ENCODE measurements at regions not wholly inside any gene's neighbourhood (a gene's known extent, or its start where the extent isn't known, plus 50 kb on each side); places are given as distances from the start of the nearest gene placed in this dataset.

GRCh38 chr7:3229904-3230470 is 71.1 kb upstream of the SDK1 start:
- CTCF ChIA-PET = no interaction called here
- ATAC-seq = no peak
- Mint-ChIP-seq H3K9me3 (peaks cover 8% of the 10 kb centered on the region), H3K27me3 (ENCODE audit: low read depth) (peaks cover 3% of the 10 kb centered on the region; the same call in 1 of the 2 replicates), H3K27ac (no peak overlapping the region), H3K4me1 (peaks cover 16% of the 10 kb centered on the region), H3K36me3 (peaks cover 3% of the 10 kb centered on the region), H3K4me3 (no peak overlapping the region)
- POLR2A ChIA-PET = no interaction called here
- DNase-seq (ENCODE audit: low spot score) = no peak
- no peak for TF ChIP-seq FOXP1 (CRISPR knock-in tag; IDR thresholded peaks at IDR 0.05; ENCODE audit: borderline replicate concordance)
- TF ChIP-seq PREB (CRISPR knock-in tag; IDR thresholded peaks at IDR 0.05; ENCODE audit: borderline replicate concordance) = no peak
- no peak for TF ChIP-seq MAX (CRISPR knock-in tag; IDR thresholded peaks at IDR 0.05)
- TF ChIP-seq E2F4 (CRISPR knock-in tag; IDR thresholded peaks at IDR 0.05; ENCODE audit: borderline replicate concordance, low read depth) = no peak
- TF ChIP-seq NR1H2 (CRISPR knock-in tag; IDR thresholded peaks at IDR 0.05) = no peak
- TF ChIP-seq GABPB1 (CRISPR knock-in tag; IDR thresholded peaks at IDR 0.05) = no peak

DNA sequence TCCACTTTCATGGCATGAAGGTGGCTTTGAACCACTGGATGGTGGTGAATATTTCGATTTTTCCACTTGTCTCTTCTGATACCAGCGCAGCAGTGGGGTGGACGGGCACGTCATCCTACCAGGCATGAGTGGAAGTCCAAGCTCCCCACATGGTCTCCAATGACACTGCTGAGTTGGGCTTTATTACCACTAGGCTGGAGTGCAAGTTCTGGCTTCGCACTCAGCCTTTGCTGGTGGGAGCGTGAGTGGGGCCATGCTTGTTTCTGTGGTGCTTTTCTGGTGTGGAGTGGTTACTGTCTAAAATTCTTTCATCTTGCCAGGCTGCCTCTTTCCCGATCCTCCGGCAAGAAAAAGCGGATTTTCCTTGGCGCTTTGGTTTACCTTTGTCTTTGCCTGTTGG is 70.1 kb upstream of the SDK1 start:
- ChIA-PET POLR2A (no interaction called here), CTCF (interaction anchor here (0.7 kb wide), 1 partner anchor 196 kb away, joined by 3 read pairs; no protein-coding TSS in a partner anchor)
- Mint-ChIP-seq H3K36me3 (peaks cover 10% of the 10 kb centered on the region), H3K27ac (no peak overlapping the region), H3K27me3 (ENCODE audit: low read depth) (peaks cover 4% of the 10 kb centered on the region; the same call in 1 of the 2 replicates), H3K4me1 (peaks cover 11% of the 10 kb centered on the region), H3K4me3 (no peak overlapping the region), H3K9me3 (peaks cover 17% of the 10 kb centered on the region)
- TF ChIP-seq CREM (CRISPR knock-in tag; IDR thresholded peaks at IDR 0.05) (no peak), MAX (CRISPR knock-in tag; IDR thresholded peaks at IDR 0.05) (no peak), TEAD4 (CRISPR knock-in tag; IDR thresholded peaks at IDR 0.05) (no peak), FOXK1 (CRISPR knock-in tag; IDR thresholded peaks at IDR 0.05) (no peak), SMAD3 (CRISPR knock-in tag; IDR thresholded peaks at IDR 0.05; ENCODE audit: borderline replicate concordance) (no peak), SOX15 (CRISPR knock-in tag; IDR thresholded peaks at IDR 0.05) (no peak), E2F5 (CRISPR knock-in tag; IDR thresholded peaks at IDR 0.05) (no peak), ZMAT4 (CRISPR knock-in tag; IDR thresholded peaks at IDR 0.05) (no peak), IRF2 (CRISPR knock-in tag; IDR thresholded peaks at IDR 0.05; ENCODE audit: borderline replicate concordance, low read depth) (no peak), ZNF138 (CRISPR knock-in tag; conservative IDR thresholded peaks at IDR 0.05) (no peak), CDX4 (CRISPR knock-in tag; IDR thresholded peaks at IDR 0.05; ENCODE audit: borderline replicate concordance) (no peak), MYBL2 (CRISPR knock-in tag; IDR thresholded peaks at IDR 0.05) (no peak)
- TF ChIP-seq, protein P1, sequence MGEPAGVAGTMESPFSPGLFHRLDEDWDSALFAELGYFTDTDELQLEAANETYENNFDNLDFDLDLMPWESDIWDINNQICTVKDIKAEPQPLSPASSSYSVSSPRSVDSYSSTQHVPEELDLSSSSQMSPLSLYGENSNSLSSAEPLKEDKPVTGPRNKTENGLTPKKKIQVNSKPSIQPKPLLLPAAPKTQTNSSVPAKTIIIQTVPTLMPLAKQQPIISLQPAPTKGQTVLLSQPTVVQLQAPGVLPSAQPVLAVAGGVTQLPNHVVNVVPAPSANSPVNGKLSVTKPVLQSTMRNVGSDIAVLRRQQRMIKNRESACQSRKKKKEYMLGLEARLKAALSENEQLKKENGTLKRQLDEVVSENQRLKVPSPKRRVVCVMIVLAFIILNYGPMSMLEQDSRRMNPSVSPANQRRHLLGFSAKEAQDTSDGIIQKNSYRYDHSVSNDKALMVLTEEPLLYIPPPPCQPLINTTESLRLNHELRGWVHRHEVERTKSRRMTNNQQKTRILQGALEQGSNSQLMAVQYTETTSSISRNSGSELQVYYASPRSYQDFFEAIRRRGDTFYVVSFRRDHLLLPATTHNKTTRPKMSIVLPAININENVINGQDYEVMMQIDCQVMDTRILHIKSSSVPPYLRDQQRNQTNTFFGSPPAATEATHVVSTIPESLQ (CRISPR knock-in tag; IDR thresholded peaks at IDR 0.05) = no peak
- TF ChIP-seq, protein P2, sequence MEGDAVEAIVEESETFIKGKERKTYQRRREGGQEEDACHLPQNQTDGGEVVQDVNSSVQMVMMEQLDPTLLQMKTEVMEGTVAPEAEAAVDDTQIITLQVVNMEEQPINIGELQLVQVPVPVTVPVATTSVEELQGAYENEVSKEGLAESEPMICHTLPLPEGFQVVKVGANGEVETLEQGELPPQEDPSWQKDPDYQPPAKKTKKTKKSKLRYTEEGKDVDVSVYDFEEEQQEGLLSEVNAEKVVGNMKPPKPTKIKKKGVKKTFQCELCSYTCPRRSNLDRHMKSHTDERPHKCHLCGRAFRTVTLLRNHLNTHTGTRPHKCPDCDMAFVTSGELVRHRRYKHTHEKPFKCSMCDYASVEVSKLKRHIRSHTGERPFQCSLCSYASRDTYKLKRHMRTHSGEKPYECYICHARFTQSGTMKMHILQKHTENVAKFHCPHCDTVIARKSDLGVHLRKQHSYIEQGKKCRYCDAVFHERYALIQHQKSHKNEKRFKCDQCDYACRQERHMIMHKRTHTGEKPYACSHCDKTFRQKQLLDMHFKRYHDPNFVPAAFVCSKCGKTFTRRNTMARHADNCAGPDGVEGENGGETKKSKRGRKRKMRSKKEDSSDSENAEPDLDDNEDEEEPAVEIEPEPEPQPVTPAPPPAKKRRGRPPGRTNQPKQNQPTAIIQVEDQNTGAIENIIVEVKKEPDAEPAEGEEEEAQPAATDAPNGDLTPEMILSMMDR (IDR thresholded peaks at IDR 0.05) = no peak
- TF ChIP-seq, protein P3, sequence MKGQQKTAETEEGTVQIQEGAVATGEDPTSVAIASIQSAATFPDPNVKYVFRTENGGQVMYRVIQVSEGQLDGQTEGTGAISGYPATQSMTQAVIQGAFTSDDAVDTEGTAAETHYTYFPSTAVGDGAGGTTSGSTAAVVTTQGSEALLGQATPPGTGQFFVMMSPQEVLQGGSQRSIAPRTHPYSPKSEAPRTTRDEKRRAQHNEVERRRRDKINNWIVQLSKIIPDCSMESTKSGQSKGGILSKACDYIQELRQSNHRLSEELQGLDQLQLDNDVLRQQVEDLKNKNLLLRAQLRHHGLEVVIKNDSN (CRISPR knock-in tag; IDR thresholded peaks at IDR 0.05) = no peak
- no peak for ATAC-seq
- no peak for DNase-seq (ENCODE audit: low spot score)

Measured in WTC11 (cell line).